H1 (cell line): ENCODE measurements at regions not wholly inside any gene's neighbourhood (a gene's known extent, or its start where the extent isn't known, plus 50 kb on each side); places are given as distances from the start of the nearest gene placed in this dataset.

Experiments used
- JUN ChIP-seq: IDR thresholded peaks from 2 replicates; pipeline ENCODE4 v1.6.1; 2011; ENCODE audit warnings: low read depth, mild to moderate bottlenecking, improper control_type of control experiment, low read length
- SP1 ChIP-seq: IDR thresholded peaks from 2 replicates; pipeline ENCODE4 v1.6.1; 2011; ENCODE audit warnings: low read depth, low read length
- SUZ12 ChIP-seq: fragments of 200-600 bp; sonication (generic); IDR thresholded peaks from 2 replicates; pipeline ENCODE4 v1.6.1; 2012; ENCODE audit warnings: mild to moderate bottlenecking, inconsistent platforms, low read length, moderate library complexity, mixed read lengths
- TCF12 ChIP-seq: IDR thresholded peaks from 2 replicates; pipeline ENCODE4 v1.6.1; 2011; ENCODE audit warnings: low read depth, mild to moderate bottlenecking, low read length

DNA sequence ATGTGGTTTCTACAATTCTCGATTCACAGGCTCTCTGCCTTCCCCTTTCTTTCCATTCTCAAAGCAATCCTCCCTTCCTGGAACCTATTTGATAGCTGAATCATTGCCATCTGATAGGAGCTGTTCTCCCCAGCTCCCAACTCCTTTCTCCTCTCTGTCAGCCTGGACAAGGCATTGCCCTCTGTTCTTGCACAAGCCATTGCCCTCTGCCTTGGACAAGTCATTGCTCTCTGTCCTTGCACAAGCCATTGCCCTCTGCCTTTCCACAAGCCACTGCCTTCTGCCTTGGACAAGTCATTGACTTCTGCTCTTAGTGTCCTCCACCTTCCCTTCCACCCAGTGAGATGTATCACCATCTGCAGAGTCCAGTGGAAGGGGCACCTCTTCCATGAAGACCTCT is 256.1 kb upstream of the STS start (continued):
- TF ChIP-seq JUN: no peak
- TF ChIP-seq SP1: no peak
- TF ChIP-seq TCF12: no peak
- no peak for TF ChIP-seq SUZ12
